SK-N-DZ (cell line): ENCODE measurements at regions not wholly inside any gene's neighbourhood (a gene's known extent, or its start where the extent isn't known, plus 50 kb on each side); places are given as distances from the start of the nearest gene placed in this dataset.
"Not testable (repeated sequence)": the region's sequence is repeated elsewhere in the genome, so short reads cannot be mapped to it uniquely, and the experiment has no call there.

Experiments used
- DNase-seq: peaks from one replicate; pipeline ENCODE4 v3.0.0-alpha.2; 2015; ENCODE audit warnings: low spot score

DNA sequence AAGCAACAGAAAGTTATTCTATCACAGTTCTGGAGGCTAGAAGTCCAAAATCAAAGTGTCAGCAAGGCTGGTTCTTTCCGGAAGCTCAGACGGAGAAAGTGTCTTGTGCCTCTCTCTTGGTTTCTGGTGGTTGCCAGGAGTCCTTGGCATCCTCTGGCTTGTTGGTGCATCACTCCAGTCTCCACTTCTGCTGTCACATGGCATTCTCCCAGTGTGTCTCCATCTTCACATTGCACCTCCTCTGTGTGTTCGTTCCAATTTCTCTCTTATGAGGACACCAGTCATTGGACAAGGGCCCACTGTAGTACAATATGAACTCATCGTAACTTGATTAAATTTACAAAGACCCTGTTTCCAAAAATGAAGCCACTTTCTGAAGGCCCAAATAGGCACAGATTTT is 175.4 kb upstream of the ATP5MC3 start:
- no peak for DNase-seq

DNA sequence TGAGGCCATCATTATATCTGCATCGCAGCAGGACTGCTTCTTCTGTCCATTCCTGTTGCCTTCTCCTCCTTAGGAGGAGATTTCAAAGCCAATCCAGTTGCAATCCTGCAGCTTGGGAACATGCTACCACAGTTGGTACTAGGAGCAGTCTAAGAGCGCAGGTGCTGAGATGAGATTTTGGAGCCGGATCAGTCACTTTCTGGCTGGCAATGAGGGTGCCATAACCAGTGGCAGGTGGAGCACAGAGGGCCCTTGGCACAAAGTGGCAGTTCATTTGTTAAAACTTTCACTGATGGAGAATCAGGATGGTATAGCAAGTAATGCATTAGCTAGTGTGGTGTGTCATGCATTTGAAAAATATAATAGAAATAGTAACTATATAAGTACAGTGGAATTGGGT is 173.7 kb upstream of the ATP5MC3 start:
- DNase-seq, result no peak

DNA sequence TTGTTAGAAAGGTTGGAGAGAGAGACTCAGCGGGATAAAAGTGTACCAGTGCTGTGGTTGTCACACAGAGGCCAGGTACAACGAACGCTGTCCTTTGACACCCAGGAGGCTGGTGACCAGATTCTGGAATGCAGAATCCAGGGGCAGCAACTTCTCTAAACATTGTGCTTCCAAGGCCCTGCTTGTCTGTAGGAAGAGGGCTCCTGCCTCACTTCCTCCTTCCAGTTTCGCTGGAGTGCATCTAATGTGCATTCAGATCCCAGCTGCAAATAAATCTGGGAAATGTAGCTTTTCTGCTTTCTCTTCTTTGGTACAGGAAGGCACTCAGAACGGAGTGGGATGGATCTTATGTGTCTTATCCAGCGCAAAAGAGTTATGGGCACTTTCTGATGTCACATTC is 171.8 kb upstream of the ATP5MC3 start:
- DNase-seq, result no peak

DNA sequence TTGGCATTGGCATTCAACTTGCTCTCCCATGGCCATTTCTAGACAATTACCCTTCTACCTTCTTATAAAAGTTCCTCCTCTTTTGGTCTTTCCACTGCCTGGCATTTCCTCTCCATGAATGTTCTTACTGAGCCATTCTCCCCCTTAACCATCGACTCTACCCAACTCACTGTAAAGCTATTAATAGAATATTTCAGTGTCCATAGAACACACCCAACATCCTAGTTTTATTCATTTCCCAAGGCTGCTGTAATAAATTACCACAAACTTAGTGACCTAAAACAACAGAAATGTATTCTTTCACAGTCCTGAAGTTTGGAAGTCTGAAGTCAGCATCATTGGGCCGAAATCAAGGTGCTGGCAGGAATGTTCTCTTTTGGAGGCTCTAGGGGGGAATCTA is 170.0 kb upstream of the ATP5MC3 start:
- no peak for DNase-seq

DNA sequence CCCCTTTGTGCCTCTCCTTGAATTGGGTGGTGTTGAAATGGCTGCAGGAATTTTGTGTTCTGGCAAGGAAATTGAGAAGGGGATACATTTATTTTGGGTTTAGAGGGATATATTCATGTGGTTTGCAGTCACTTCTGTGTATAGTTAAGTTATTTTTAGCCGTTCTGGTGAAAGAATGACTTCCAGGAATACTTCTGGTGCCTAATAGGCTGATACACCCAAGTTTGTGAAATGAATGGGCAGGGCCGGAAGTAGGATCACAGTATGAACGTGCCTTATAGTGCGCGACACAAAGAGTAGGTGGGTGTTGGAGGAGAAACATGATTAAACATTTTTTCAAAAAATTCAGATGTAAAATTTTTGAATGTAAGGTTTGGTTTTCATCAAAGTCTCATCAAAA is 168.6 kb upstream of the ATP5MC3 start:
- no peak for DNase-seq

DNA sequence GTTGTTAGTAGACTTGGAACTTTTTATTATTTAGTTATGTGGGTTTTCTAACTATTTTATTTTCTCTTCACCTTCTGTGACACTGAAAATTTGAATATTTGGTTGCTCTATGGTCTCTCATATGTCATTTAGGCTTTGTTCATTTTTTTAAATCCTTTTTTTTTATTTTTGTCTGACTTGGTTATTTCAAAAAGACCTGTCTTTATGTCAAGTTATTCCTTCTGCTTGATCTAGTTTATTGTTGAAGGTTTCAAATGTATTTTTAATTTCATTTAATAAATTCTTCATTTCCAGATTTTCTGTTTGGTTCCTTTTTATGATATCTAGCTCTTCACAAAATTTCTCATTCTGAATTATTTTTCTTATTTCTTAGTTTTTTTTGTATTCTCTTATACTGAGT is 160.6 kb upstream of the ATP5MC3 start:
- no peak for DNase-seq

DNA sequence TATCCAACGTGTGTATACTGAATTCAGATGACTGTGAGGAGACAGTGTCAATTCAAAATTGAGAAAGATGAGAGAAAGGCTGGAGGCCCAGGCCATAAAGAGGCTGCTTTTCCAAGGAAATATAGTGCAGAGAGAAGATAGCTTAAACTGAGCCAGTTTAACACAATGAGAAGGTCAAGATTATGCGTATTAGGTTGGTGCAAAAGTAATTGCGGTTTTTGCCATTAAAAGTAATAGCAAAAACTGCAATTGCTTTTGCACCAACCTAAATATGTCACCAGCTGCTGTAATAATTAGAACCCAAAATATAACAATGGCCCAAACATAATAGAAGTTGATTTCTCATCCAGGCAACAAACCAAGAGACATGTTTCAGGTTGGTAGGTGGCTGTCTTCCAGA is 148.7 kb upstream of the ATP5MC3 start:
- DNase-seq, result no peak

DNA sequence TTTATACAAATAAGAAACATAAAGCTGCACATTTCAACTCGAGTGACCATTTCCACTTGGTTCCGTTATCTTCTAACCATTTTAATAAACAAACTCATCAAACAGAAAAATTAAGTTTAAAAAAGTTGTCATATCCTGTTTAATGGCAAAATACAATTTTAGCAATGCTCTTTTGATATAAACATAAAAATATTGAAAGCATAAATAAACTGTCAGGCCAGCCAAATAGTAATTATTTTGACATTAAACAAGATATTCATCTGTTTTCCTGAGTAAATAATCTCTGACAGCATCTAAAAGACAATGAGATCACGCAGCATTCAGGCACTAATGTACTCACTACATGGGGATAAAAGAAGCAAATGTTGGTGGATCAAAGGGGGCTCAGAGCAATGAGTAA is 145.3 kb upstream of the ATP5MC3 start:
- no peak for DNase-seq

DNA sequence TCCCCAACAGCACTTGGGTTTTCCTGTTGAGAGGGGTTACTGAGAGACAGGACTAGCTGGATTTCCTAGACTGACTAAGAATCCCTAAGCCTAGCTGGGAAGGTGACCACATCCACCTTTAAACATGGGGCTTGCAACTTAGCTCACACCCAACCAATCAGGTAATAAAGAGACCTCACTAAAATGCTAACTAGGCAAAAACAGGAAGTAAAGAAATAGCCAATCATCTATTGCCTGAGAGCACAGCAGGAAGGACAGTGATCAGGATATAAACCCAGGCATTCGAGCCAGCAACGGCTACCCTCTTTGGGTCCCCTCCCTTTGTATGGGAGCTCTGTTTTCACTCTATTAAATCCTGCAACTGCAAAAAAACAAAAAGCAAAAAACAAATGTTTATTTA is 144.7 kb upstream of the ATP5MC3 start:
- DNase-seq, result not testable (repeated sequence)

DNA sequence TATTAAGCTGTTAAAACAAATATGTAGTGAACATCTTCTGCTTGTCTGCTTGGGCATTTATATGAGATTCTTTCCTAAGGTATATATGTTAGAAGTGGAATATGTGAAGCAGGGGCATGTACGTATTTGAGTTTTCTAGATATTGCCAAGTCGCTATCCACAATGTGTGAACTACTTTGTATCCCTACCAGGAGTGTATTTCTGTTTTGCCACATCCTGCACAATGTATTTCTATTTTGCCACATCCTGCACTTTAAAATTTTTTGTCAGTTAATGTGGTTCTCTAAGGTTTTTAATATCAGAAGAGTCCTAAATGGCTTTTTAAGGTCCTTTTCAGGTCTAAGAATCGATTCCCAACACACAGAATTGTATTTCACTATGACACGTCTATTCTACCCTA is 141.7 kb upstream of the ATP5MC3 start:
- DNase-seq, result no peak

DNA sequence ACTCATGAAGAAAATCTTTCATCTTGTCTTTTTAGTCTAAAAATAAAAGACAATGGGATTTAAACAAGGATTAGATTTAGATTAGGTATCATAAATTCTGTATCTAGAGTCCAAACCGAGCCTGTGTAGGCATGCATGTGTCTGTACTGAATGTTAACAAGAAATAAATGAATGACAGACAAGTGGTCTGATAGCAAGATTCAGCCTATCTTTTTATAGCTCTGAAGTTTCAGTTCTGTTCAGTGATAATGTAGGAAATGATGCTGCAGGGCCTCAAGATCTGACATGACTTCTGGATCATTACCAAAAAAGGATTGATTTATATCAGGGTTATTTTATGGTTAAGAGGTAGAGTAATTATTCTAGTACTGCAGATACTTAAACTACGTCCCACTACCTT is 137.0 kb upstream of the ATP5MC3 start:
- DNase-seq, result no peak

DNA sequence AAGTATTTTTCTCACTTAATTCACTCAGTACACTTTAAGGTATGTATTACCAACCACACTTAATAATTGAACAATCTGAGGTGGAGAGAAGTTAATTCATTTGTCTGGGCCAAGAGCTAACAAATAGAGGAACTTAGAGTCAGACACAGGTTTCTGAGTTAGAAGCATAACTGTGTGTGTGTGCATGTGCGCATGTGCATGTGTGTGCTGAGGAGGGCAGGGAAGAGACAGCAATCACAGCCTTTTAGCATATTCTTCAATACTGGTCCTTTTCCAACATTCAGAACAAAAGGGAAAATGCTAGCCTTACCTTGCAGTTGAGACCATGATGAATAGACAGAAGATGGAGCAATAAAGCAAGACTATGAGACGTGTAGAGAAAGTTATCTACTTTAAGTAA is 136.2 kb upstream of the ATP5MC3 start:
- no peak for DNase-seq

DNA sequence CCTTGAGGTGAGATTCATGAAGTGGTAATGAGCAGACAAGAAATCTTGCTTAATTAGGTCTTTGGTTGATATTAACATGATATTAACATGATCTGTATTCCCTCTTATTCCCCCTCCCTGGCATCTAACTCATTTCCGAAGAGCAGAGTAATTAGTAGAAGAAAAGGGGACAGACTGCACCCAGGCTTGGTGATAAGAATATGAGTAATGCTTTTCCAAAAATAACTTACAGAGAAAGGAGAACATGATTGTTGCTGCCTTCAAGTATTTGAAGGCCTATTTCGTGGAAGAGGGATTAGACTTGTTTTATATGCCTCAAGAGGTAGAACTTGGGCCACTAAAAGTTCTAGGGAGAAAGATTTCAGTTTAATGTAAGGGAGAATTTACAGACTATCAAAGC is 130.6 kb upstream of the ATP5MC3 start:
- no peak for DNase-seq

DNA sequence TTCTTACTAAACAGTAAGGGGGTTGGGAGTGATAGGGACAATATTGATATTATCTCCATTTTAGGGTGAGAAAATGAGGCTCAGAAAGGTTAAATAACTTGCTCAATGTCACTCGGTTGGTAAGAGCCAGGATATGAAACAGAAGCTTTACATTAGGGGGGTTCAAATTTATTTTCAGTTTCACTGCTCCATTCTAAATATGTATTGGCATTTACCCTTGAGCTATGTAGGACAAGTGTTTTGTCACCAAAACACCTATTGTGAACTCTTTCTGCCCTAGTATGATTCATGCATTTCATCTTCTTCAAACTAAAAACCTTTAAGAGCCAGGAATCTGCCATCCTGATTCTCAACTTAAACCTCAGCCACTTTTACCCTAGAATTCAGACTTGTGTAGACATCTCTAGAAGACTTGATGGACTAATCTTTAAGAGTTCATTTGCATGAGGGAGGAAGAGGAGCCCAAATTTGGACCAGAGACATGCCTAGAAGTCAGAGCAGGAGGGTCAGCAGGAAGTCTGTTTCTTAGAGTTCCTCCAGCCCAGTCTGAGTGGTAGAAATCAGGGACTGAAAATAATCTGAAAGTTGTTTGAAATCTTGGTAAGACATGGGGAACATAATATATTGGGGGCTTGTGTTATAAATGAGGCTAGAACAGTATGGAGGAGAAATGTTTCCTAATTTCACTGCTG is 129.4 kb upstream of the ATP5MC3 start:
- DNase-seq, result no peak

DNA sequence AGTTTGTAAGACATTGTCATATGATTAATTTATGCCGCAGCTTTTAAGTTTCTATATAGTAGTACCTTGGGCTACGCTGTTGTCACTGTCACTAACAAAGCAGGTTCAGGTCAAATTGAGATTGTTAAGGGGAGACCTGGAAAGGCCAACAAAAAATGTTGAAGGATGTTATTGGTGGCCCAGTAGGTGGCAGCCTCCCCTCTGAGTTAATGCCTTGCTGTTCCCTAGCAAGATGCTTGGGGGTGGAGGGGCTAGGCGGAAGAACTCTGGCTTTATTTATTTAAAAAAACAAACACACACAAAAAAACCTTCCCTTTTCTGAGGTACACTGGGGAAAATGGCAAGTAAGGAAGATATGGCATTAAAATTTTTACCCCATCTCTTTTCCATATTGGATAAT is 128.3 kb upstream of the ATP5MC3 start:
- peak; percentile 40 for DNase-seq

DNA sequence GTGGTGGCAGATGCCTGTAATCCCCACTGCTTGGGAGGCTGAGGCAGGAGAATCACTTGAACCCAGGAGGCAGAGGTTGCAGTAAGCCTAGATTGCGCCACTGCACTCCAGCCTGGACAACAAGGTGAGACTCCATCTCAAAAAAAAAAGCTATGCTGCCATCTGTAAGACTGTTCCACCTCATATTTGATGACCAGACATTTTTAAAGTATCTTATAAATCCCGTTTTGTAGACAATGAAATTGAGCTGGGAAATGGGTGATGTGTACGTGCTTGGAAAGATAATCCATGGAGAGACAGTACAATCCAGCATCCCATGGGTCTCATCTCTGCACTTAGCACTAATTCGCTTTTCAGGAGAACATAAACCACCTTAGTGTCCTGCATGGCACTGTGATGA is 126.5 kb upstream of the ATP5MC3 start:
- no peak for DNase-seq

DNA sequence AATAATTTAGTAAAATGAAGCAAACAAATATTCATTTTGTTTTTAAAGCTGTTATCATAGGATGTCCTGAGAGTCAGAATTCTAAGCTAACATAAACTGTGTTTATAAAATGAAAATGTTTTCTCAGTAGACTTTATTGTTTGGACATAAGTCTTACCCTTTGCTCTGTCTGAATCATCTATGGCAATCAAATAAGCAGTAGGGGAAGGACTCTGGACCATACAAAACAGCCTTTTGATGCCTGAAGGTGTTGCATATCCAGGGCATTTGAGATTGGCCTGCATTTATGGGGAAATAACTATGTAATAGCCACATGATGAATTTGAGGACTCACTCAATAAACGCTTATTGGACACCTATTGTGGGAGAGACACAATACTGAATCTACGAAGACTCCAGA is 123.0 kb upstream of the ATP5MC3 start:
- DNase-seq, result no peak

DNA sequence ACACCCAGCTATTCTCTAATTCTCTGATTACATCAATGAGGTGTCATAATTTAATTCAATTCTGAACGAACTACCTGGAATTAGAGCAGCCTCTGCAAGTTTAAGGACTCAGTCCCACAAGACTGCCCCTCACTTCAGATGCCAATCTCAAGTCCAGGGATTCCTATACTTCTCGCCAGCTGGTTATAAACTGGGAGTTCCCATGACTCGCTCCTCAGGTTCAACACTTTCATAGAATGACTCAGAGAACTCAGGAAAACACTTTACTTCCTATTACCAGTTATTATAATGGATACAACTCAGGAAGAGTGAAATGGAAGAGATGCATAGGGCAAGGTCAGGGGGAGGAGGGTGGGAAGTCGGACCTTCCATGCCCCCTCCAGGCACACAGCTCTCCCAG is 112.3 kb upstream of the ATP5MC3 start:
- no peak for DNase-seq

DNA sequence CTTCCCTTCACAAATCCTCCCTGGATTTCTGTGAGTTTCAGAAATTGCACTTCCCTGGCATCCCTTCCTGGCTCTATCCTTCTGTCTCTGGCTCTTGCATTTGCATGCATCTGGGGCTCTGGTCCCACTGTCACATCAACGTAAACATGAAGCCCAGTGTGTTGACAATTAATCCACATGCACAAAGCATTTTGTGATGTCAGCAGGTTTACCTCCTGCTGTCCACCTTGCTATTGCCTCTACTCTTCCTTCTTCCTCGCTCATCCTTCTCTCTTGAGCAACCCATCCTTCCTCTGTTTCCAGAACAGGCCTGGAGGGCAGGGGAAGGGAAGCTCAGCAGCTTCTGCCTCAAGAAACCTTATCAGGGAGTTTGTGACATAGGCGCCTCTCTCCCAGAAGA is 111.7 kb upstream of the ATP5MC3 start:
- DNase-seq, result no peak

DNA sequence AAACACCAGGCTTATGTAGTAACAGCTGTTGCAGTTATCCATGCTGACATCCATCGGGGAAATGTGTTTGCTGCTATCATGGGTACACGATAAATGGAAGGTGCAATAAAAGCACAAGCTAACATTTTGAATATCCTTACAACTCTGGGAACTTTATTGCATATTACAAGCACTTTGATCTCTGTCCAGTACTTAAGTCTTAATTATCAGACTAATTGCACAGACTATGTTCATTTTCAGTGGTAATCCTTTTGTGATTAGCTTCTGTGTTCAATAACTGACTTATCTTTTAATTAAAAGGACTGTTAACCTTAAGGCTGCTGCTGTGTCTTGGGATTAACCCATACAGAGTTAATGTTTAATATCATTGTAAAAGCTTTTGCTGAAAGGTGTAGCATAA is 101.4 kb upstream of the ATP5MC3 start:
- DNase-seq, result no peak

DNA sequence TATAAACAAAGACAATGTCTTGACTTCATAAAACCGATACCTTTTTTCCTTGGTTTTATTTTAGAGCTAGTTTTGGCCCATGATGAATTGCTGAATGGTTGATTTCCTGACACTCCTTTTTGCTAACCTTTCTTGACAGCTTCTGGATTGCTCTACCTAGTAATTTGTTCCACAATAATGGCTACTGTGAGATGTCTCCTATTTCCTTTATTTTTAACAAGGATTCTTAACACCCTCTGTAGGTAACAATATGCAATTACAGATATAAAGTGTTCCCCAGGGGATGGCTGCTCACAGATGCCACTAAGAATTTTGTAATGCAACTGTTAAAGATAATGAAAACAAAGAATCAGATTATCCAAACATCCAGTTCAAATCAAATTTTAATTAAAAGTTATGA is 100.8 kb upstream of the ATP5MC3 start:
- peak; percentile 59 for DNase-seq

DNA sequence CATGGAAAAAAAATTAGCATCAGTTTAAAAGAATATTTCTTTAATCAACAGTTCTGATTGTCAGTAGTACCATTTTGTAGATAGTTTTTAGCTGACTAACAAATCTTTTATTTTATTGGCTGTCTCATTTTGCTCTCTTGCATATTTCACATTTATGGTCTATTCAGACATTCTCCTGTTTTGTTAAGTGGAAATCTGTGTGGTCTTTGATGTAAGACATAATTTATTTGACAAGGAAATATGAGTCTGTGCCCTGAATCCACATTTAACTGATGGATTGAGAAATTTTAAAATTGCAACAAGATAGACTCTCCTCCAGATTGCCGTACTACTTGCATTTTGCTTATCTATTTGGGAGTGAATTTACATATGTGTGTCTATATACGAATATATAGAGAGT is 96.3 kb upstream of the ATP5MC3 start:
- DNase-seq, result no peak

DNA sequence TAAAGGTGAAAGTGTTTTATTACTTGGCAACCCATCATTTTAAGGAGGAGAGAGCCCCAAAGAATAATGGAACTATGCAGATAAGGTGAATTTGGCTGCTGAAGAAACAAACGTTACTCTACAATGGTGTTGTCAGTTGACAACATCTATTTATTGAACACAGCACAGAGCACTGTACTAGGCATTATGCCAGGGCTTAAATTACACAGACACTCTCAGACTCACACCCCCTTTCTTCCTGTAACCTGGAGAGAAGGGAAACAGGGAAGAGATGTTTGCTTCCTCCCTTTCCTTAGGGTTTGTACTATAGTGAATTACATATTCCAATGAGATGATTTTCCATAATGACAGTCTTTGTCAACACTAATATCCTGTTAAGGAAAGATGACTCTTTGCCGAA is 94.0 kb upstream of the ATP5MC3 start:
- DNase-seq, result peak; percentile 7

DNA sequence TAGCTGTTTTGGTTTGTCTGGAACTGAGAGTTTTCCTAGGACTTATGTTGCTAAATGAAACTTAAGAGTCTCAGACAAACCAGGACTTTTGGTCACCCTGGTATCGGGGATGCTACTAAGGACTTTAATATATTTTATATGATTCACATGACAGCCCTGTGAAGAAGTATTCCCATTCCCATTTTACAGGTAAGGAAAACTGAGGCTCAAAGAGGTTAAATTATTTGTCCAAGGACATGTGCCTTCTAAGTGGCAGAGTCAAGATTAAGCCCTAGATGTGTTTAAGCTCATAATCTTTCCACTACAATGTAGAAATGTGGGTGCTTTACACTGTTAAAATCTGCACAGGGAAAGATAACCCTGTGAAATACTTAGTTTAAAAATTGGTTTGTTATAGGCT is 77.7 kb upstream of the ATP5MC3 start:
- no peak for DNase-seq
